NCI-H2171 treated with DMSO at 0.1 percent for 48 hours (cell line): ENCODE measurements at regions not wholly inside any gene's neighbourhood (a gene's known extent, or its start where the extent isn't known, plus 50 kb on each side); places are given as distances from the start of the nearest gene placed in this dataset.
"Not testable (repeated sequence)": the region's sequence is repeated elsewhere in the genome, so short reads cannot be mapped to it uniquely, and the experiment has no call there.

Experiments used
- DNase-seq: peaks from one replicate; lab custom pipeline; 2025; lab: John Stamatoyannopoulos, UW

- DNase-seq = not testable (repeated sequence)
Measured at GRCh38 chr5:36426070-36426469, 124.4 kb upstream of the RANBP3L start.

GRCh38 chr5:36435516-36435915, 133.8 kb upstream of the RANBP3L start:
- no peak for DNase-seq

DNA sequence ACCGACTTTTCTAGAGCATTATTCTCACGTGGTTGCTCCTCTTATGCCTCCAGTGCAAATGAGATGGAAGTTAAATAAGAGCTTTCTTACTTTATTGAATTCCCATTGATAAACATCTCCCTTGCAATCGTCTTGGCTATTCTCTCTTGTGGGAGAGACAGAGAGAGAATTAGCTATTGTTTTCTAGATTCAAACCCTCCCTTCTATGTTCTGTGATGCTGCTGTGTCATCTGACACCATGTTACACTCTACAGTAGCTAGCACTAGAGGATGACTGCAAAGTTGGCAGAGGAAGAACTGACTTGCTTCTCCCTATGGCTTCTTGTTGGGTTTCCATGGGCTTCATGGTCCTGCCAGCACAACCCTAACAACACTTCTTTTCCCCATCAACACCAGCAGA, 134.6 kb upstream of the RANBP3L start:
- DNase-seq = no peak

- DNase-seq = no peak
Measured at GRCh38 chr5:36438765-36439561, 137.3 kb upstream of the RANBP3L start.

GRCh38 chr5:36440300-36440699, 138.6 kb upstream of the RANBP3L start:
- DNase-seq = no peak

GRCh38 chr5:36441280-36441679, 139.6 kb upstream of the RANBP3L start:
- no peak for DNase-seq

- peak; percentile 10 for DNase-seq
Measured at GRCh38 chr5:36442352-36442751, 140.7 kb upstream of the RANBP3L start.

DNA sequence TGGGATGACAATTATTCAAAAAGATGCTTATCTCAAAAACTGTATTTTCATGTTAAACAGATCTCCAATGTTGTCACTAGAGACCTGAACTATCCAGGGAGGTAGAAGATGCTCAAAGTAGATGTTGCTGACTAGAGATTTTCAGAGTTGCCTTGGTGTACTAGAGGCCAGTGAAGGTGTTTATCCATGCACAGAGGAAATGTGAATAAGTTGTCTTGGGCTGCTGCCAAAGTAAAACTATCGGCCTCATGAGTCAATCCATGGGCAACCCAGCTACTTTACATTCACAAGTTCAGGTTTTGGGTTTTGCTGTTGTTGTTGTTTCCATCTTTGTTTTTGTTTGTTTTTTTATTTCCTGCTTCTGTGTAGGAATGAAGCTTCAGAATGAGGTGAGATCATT, 141.1 kb upstream of the RANBP3L start:
- DNase-seq = no peak

DNA sequence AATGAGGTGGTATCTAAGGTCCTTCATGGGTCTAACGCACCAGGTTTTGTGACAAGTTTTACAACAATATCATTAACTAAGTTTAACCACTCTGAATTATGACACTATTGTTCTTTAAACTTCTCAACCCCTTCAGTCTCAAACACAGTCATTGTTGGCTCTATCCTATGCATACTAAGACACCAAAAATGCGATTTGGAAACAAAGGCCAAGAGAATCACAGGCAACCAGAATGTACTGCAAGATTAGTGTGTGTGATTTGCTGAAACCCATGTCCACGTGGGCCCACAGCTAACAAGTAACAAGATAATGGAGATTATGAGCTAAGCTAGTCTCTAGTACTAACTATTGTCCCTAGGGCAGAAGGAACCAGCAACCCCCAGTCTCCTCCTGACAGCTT, 142.2 kb upstream of the RANBP3L start:
- DNase-seq = no peak

DNA sequence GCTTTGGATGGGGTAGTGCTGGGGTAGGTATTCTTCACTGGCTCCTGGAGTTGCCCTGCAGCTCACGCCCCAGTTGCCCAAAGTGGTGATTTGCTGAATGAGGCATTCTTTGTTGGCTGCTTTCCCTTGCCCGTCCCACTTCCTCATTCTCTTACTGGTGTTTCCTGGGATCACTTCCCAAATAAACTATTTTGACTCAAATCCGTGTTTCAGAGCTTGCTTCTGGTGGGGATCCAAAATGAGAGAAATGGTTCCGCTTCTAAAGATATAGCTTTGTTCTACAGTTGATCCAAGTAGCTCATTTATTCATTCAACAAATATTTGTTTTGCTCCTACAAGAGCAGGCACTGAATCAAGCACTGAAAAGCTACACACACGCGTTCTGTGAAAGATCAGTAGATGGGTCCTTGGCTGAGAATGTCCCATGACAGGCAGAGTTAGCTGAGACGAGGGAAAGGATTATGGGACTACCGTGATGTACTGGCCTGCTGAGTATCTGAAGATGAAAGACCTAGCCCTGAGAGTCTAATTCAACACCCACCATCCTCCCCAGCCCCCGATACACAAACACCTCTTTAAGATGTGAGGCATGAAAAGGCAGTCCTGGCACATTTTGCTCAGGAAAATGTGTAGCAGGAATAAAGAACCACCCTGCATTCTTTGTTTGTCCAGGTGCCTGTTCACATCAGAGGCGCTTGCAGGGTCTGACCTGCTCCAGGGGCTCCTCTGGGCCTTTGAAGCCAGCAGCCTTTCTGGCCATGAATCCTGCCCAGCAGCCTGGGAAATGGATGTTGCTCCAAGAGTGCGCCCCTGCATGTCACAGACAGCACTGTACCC, 143.1 kb upstream of the RANBP3L start:
- DNase-seq = no peak

- no peak for DNase-seq
Measured at GRCh38 chr5:36447776-36448175, 146.1 kb upstream of the RANBP3L start.

DNA sequence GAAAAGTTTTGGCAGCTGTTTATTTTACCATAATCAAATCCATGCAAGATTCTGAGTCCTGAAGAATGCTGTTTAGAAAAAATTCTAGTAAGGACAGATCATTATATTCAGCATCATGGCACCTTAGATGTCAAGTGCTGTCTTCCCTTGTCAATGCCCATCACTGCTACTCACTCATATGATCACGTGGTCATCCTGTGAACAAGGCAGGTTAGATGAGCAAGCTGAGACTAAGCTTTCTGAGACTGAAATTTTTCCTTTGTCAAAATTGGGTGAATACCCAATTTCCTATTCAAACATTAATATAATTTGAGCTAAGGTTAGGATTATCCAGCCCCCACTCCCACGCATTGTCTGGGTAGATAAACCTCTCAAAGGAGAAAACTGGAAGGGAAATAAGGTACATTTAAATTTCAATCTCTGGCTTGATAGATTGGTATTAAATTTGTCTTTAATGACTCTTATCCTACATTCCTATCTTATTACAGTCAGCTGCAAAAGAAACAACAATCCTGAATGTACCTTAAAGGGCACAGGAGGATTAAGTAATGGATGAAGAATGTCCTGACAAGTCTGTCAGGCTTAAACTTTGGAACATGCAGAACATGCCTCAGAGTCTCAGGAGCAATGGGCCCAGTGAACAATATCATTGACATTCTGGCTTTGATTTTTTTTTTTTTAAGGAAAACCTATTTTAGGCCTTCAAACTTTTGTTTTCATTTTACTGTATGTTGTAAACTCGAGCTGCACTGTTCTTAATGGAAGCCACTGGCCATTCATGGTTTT, 148.7 kb upstream of the RANBP3L start:
- DNase-seq = no peak

DNA sequence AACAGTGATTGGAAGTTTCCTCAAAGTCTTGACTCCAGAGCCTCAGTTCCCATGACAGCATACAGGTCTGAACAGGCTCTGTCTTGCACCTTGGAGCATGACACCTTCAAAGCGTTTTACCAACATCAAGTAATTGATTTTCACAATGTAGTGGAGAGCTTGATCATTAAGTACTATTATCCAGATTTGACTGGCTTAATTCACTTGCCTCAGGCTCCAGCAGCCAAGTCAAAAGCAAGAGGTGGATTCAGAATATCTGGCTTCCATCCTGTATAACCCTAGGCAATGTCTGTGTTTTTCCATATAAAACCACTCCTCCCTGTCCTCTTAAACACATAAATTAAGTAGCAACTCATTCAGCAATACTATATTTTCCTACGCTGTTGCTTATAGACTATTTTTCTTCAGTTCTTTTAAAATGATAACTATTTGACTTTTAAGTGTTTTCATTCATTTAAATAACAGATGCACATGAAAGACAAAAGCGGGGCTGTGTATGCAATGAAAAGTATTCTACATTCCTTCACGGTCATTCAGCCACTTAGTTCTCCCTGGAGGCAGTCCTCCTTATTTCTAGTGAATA, 150.8 kb upstream of the RANBP3L start:
- no peak for DNase-seq

GRCh38 chr5:36457511-36458270, 148.7 kb upstream of the SLC1A3 start:
- DNase-seq = no peak

DNA sequence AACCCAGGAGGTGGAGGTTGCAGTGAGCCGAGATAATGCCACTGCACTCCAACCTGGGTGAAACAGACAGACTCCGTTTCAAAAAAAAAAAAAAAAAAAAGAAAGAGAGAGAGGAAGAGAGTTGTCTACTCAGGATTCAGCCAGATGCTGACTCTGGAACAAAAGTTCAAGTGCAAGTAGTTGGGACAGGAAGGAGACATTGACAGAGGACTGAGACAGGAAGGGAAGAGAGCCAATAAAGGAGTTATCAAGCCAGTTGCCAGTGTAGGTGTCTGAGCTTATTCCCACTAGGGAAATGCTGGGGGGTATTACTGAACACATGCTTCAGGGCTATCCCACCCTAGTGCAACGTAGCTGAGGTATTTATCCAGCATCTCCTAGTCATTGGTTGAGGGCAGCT, 147.7 kb upstream of the SLC1A3 start:
- no peak for DNase-seq

DNA sequence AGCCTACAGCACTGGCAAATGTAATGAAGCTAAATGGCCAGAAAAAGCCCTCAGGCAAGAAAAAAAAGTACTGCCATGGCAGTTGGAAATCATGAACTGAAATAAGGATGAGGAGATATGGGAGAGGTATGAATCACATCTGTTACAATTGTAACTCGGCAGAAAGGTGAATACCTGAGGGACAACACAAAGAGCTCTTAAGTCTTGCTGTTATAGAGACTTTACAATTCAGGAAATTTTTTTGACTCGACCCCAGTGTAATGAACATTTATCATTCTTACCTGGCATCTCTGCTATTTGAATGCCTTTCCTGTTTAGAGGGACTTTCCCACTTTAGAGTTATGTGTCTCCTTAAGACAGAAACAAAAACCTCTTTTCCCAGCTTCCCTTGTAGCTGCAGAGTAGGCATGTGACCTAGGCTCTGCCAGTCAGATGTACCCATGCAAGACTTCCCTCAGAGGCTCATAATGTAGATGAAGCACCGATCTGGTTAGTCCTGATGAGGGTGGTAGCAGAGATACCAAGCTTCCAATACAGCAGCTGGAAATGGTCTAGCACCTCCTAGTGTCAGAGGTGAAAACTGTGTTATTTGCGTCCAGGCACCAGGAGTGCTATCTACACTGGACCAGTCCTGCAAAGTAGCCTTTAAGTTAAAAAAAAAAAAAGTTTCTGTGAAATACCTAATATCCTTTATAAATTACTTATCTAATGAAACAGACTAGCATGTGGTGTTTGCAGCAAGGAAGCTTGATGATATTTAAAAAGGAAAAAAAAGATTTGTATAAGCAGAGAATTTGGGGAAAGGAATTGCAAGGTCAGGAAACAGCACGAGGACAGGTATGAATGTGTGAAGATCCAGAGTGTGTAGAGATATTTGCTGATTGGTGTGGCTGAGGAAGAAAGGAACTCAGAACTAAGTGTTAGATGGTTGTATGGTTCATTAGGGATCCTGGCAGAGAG, 146.9 kb upstream of the SLC1A3 start:
- no peak for DNase-seq

DNA sequence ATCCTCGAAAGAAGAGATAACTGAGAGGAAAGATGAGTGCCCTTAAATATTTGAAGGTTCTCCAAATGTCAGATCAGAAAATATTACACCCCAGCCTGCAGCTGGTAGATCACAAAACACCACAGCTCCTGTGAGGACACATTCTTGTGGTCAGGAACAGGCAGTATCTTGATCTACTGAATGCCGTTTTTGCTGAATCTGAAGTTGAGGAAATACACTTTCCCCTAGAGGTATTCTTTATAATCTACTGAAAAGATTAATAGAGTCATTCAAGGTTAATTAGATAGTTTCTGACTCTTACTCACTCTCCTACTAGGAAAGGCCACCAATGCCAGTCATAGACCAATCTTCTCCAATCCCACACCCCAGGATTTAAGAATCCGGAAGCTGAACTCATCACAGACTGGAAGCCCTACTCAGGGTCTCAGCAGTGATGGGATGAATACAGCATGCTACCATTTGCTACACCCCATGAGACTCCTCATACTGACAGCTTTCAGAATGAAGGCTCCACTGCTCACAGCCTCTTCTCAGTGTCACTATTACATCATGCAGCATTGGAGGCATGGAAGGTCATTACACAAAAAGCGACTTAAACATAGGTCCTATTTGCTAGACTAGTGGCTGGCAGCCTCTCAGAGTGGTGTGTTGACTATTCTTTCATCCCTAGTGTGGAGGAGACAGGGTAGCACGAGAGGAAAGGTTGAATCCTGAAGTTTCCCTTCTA, 143.9 kb upstream of the SLC1A3 start:
- no peak for DNase-seq

- not testable (repeated sequence) for DNase-seq
Measured at GRCh38 chr5:36475942-36476341, 130.5 kb upstream of the SLC1A3 start.

DNA sequence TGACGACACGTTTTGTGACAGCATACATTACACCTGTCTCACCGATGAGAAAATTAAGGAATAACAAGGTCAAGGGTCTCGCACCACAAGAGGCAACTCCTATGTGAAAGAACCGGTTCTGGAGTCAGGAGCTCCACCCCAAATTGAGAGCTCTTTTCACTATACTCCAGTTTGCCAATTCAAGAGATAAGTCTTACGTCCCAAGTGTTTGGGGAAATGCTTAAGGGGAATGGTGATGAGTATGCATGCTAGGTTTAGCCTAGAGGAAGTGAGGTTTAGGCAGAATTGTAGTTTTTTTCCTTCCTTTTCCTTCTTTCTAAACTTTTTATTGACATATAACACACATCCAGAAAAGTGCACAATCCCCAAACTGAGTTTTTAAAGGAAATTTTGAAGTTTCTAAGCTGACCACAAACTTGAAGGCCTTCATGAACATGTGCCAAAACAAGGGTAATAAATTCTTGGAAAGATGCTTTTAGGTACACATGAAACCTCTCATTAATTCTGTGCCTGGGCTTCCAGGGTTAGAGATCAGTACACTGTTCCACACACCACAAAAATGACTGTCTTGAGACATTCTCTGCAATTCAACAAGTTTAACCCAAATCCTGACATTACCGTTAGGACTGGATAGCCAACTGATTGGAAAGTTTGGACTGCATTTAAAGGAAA, 127.6 kb upstream of the SLC1A3 start:
- no peak for DNase-seq
